ENCODE measurements at regions not wholly inside any gene's neighbourhood (a gene's known extent, or its start where the extent isn't known, plus 50 kb on each side); places are given as distances from the start of the nearest gene placed in this dataset.

DNA sequence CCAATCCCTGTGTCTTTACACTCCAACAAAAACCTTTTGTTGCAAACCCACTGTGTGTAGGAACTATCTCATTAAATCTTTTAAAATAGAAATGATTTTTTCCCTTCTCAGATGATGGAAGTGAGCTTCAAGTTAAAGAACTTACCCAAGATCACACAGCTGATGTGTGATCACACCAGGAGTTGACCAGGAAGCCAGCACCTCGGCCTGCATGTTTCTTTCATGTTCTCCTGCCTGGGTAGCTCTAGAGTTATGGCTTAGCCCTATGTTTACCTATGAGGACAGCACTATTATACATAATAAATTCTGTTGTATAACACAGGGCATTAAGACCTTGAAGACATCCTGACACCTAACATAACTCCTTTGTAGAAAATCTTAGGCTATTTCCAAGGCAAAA is 132.1 kb upstream of the KLHL25 start:
- Mint-ChIP-seq H3K27ac (ENCODE audit: unreplicated experiment) (no peak overlapping the region), H3K27me3 (ENCODE audit: unreplicated experiment) (peaks cover 3% of the 10 kb centered on the region), H3K36me3 (ENCODE audit: unreplicated experiment) (no peaks in the 10 kb centered on the region), H3K9me3 (ENCODE audit: unreplicated experiment) (no peaks in the 10 kb centered on the region), H3K4me1 (ENCODE audit: unreplicated experiment) (no peaks in the 10 kb centered on the region), H3K4me3 (ENCODE audit: unreplicated experiment) (no peak overlapping the region)
- TF ChIP-seq, protein P1, sequence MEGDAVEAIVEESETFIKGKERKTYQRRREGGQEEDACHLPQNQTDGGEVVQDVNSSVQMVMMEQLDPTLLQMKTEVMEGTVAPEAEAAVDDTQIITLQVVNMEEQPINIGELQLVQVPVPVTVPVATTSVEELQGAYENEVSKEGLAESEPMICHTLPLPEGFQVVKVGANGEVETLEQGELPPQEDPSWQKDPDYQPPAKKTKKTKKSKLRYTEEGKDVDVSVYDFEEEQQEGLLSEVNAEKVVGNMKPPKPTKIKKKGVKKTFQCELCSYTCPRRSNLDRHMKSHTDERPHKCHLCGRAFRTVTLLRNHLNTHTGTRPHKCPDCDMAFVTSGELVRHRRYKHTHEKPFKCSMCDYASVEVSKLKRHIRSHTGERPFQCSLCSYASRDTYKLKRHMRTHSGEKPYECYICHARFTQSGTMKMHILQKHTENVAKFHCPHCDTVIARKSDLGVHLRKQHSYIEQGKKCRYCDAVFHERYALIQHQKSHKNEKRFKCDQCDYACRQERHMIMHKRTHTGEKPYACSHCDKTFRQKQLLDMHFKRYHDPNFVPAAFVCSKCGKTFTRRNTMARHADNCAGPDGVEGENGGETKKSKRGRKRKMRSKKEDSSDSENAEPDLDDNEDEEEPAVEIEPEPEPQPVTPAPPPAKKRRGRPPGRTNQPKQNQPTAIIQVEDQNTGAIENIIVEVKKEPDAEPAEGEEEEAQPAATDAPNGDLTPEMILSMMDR (IDR thresholded peaks at IDR 0.05): no peak
- no peak for DNase-seq (ENCODE audit: extremely low spot score, unreplicated experiment)

DNA sequence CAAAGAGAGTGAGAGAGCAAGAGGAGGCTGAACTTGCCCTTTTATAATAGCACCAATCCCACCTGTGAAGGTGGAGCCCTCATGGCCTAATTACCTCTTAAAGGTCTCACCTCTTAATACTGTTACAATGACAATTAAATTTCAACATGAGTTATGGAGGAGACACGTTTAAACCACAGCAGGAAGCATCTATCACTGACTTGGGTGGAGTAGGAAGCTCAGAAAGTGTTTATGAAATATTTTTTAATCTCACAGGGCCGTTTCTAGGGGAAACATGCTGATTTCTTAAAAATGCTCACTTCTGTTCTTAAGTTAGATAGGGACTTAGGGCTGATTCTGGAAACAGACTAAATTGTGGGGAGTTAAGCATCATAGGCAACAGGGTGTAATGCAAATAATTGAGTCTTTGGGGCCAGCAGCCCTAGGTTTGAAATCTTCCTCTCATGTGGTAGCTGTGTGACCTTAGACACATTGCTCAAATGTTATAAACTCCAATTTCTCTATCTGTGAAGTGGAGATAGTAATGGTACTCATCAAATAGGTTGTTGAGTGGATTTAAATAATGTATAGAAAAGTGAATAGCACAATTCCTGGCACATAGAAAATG is 133.3 kb upstream of the KLHL25 start:
- Mint-ChIP-seq H3K4me3 (ENCODE audit: unreplicated experiment) (no peak overlapping the region), H3K27me3 (ENCODE audit: unreplicated experiment) (peaks cover 3% of the 10 kb centered on the region), H3K4me1 (ENCODE audit: unreplicated experiment) (no peaks in the 10 kb centered on the region), H3K36me3 (ENCODE audit: unreplicated experiment) (no peaks in the 10 kb centered on the region), H3K9me3 (ENCODE audit: unreplicated experiment) (no peaks in the 10 kb centered on the region), H3K27ac (ENCODE audit: unreplicated experiment) (no peak overlapping the region)
- TF ChIP-seq, protein P1 (IDR thresholded peaks at IDR 0.05): no peak
- no peak for DNase-seq (ENCODE audit: extremely low spot score, unreplicated experiment)

GRCh38 chr15:85929786-85930185 is 135.1 kb upstream of the KLHL25 start:
- H3K27me3 Mint-ChIP-seq (ENCODE audit: unreplicated experiment): peaks cover 3% of the 10 kb centered on the region
- no peak for DNase-seq (ENCODE audit: extremely low spot score, unreplicated experiment)
- no peaks in the 10 kb centered on the region for H3K9me3 Mint-ChIP-seq (ENCODE audit: unreplicated experiment)
- H3K4me3 Mint-ChIP-seq (ENCODE audit: unreplicated experiment): no peak overlapping the region
- TF ChIP-seq, protein P1 (IDR thresholded peaks at IDR 0.05): no peak
- H3K36me3 Mint-ChIP-seq (ENCODE audit: unreplicated experiment): no peaks in the 10 kb centered on the region
- H3K4me1 Mint-ChIP-seq (ENCODE audit: unreplicated experiment): no peaks in the 10 kb centered on the region
- no peak overlapping the region for H3K27ac Mint-ChIP-seq (ENCODE audit: unreplicated experiment)

- H3K9me3 Mint-ChIP-seq (ENCODE audit: unreplicated experiment): no peaks in the 10 kb centered on the region
- TF ChIP-seq, protein P1 (IDR thresholded peaks at IDR 0.05): no peak
- no peak overlapping the region for H3K27ac Mint-ChIP-seq (ENCODE audit: unreplicated experiment)
- DNase-seq (ENCODE audit: extremely low spot score, unreplicated experiment): no peak
- no peaks in the 10 kb centered on the region for H3K4me1 Mint-ChIP-seq (ENCODE audit: unreplicated experiment)
- no peaks in the 10 kb centered on the region for H3K36me3 Mint-ChIP-seq (ENCODE audit: unreplicated experiment)
- no peak overlapping the region for H3K4me3 Mint-ChIP-seq (ENCODE audit: unreplicated experiment)
- peaks cover 4% of the 10 kb centered on the region for H3K27me3 Mint-ChIP-seq (ENCODE audit: unreplicated experiment)
Observed at GRCh38 chr15:85932391-85932790, 137.7 kb upstream of the KLHL25 start.

DNA sequence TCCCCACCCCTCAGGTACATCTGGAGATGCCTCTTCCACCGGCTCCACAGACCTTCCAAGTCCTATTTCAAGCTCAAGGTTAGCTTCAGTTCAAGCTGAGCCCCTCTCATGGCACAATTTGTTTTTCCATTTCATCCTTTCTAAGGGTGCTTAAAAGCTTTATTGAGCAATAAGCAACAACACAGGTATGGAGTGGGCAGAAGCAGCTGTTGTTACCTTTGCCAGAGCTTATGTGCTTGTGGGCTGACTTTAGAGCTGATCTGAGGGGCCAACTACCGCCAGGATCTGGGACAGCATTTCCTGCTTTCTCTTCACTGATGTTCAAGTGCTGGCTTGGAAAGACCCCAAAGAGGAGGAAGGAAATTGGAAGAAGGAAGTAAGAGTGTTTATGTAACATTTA is 140.0 kb upstream of the KLHL25 start:
- Mint-ChIP-seq H3K27me3 (ENCODE audit: unreplicated experiment) (peaks cover 2% of the 10 kb centered on the region), H3K4me3 (ENCODE audit: unreplicated experiment) (no peak overlapping the region), H3K27ac (ENCODE audit: unreplicated experiment) (no peak overlapping the region), H3K9me3 (ENCODE audit: unreplicated experiment) (no peaks in the 10 kb centered on the region), H3K4me1 (ENCODE audit: unreplicated experiment) (no peaks in the 10 kb centered on the region), H3K36me3 (ENCODE audit: unreplicated experiment) (no peaks in the 10 kb centered on the region)
- no peak for DNase-seq (ENCODE audit: extremely low spot score, unreplicated experiment)
- TF ChIP-seq, protein P1 (IDR thresholded peaks at IDR 0.05): no peak

All from osteocyte (in vitro differentiated cells).